ENCODE measurements at regions not wholly inside any gene's neighbourhood (a gene's known extent, or its start where the extent isn't known, plus 50 kb on each side); places are given as distances from the start of the nearest gene placed in this dataset.
A peak's percentile ranks its signal among the peaks of the same experiment; 100 is the strongest.

DNA sequence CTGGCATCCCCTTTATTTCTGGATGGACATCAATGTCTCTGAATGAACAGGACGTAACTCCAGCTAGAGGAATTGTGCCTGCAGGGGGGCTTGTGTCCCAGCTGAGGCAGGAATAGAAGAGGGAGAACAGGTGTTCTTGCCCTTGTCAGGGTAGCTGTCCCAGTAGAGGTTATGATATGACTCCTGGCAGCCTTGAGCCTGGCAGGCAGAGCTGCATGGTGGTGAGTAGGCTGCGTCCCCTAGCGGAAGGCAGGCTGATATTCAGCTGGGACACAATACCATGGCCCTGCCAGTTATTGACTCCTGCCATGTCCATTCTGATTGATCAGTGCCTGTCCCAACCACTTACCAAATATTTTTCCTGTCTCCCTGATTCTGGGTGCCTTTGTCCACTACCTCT is 197.2 kb downstream of the RAP2A start:
- peak; percentile 32 for DNase-seq
- H3K4me3 ChIP-seq (ENCODE audit: insufficient read depth, low read depth, low read length), result no peak overlapping the region
- no peaks in the 10 kb centered on the region for H3K27me3 ChIP-seq (ENCODE audit: control insufficient read depth, insufficient read depth, low read length)
- H3K36me3 ChIP-seq (replicated peaks; ENCODE audit: control insufficient read depth, insufficient read depth, low read length), result no peaks in the 10 kb centered on the region

GRCh38 chr13:97639236-97639635 is 205.3 kb downstream of the RAP2A start:
- no peak overlapping the region for H3K4me3 ChIP-seq (ENCODE audit: insufficient read depth, low read depth, low read length)
- no peaks in the 10 kb centered on the region for H3K36me3 ChIP-seq (replicated peaks; ENCODE audit: control insufficient read depth, insufficient read depth, low read length)
- no peak for DNase-seq

GRCh38 chr13:97640268-97640667 is 206.3 kb downstream of the RAP2A start:
- H3K36me3 ChIP-seq (replicated peaks; ENCODE audit: control insufficient read depth, insufficient read depth, low read length), result no peaks in the 10 kb centered on the region
- DNase-seq, result no peak
- no peak overlapping the region for H3K4me3 ChIP-seq (ENCODE audit: insufficient read depth, low read depth, low read length)
- H3K27me3 ChIP-seq (ENCODE audit: control insufficient read depth, insufficient read depth, low read length), result no peaks in the 10 kb centered on the region

More at GRCh38 chr13:97639236-97639635, 205.3 kb downstream of the RAP2A start:
- no peaks in the 10 kb centered on the region for H3K27me3 ChIP-seq (ENCODE audit: control insufficient read depth, insufficient read depth, low read length)

DNA sequence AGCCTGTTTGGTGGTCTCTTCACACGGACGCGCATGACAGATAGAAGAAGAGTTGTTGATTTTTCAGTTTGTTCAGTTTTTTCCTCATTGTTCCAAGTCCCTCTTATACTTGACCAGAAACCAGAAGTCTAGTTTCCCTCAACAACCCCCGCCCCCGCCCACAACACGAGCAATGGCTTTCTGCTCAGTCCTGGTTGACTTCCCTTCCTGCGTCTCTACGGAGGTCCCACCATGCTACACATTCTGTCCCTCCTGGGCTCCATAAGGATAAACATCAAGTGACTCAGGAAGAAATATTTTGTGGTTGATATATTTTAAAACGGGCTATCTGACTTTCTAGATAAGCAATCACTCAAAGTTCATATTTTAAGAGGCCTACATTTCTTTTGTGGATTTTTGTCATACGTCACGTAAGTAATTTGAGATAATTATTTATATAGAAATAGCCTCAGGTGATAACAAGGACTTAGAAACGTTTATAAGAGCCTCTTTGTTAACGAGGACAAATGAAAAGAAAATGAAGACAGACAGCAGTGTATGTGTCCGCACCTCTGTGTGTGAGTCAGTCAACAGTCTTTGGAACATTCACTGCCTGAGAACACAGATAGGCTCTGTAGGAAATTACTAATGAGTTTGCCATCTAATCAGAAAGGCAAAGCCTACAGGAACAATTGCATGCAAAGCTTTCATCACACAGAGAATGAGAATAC is 214.4 kb downstream of the RAP2A start:
- Histone ChIP-seq H3K4me3 (ENCODE audit: insufficient read depth, low read depth, low read length) (no peak overlapping the region), H3K36me3 (replicated peaks; ENCODE audit: control insufficient read depth, insufficient read depth, low read length) (no peaks in the 10 kb centered on the region), H3K27me3 (ENCODE audit: control insufficient read depth, insufficient read depth, low read length) (no peaks in the 10 kb centered on the region)
- DNase-seq, result no peak

GRCh38 chr13:97648881-97649224 is 214.9 kb downstream of the RAP2A start:
- no peaks in the 10 kb centered on the region for H3K27me3 ChIP-seq (ENCODE audit: control insufficient read depth, insufficient read depth, low read length)
- no peaks in the 10 kb centered on the region for H3K36me3 ChIP-seq (replicated peaks; ENCODE audit: control insufficient read depth, insufficient read depth, low read length)
- DNase-seq, result no peak
- H3K4me3 ChIP-seq (ENCODE audit: insufficient read depth, low read depth, low read length), result no peak overlapping the region

GRCh38 chr13:97653443-97654140 is 219.6 kb downstream of the RAP2A start:
- Histone ChIP-seq H3K36me3 (replicated peaks; ENCODE audit: control insufficient read depth, insufficient read depth, low read length) (no peaks in the 10 kb centered on the region), H3K27me3 (ENCODE audit: control insufficient read depth, insufficient read depth, low read length) (no peaks in the 10 kb centered on the region), H3K4me3 (ENCODE audit: insufficient read depth, low read depth, low read length) (no peak overlapping the region)
- DNase-seq, result no peak

- Histone ChIP-seq H3K4me3 (ENCODE audit: insufficient read depth, low read depth, low read length) (no peak overlapping the region), H3K27me3 (ENCODE audit: control insufficient read depth, insufficient read depth, low read length) (no peaks in the 10 kb centered on the region), H3K36me3 (replicated peaks; ENCODE audit: control insufficient read depth, insufficient read depth, low read length) (no peaks in the 10 kb centered on the region)
- DNase-seq, result no peak
Measured at GRCh38 chr13:97654236-97654635, 220.3 kb downstream of the RAP2A start.

DNA sequence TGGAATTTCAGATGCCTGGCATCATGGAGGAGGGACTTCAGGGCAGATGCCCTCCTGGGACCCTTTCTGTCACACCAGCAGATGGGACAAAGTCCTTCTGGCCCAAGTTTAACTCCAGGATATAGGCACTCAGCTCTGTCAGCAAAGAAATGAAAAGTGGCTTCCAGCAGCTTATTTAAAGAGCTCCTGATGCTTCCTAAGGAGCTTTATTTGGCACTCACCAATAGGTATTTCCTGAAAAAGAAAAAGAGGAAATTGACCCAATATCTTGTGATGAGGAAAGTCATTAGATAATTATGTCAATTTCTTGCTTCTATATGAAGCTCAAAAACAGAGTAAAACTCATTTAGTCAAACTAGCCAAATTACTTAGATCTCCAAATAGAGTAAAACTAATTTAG is 224.6 kb downstream of the RAP2A start:
- H3K36me3 ChIP-seq (replicated peaks; ENCODE audit: control insufficient read depth, insufficient read depth, low read length), result no peaks in the 10 kb centered on the region
- no peak for DNase-seq
- H3K27me3 ChIP-seq (ENCODE audit: control insufficient read depth, insufficient read depth, low read length), result no peaks in the 10 kb centered on the region
- no peak overlapping the region for H3K4me3 ChIP-seq (ENCODE audit: insufficient read depth, low read depth, low read length)

DNA sequence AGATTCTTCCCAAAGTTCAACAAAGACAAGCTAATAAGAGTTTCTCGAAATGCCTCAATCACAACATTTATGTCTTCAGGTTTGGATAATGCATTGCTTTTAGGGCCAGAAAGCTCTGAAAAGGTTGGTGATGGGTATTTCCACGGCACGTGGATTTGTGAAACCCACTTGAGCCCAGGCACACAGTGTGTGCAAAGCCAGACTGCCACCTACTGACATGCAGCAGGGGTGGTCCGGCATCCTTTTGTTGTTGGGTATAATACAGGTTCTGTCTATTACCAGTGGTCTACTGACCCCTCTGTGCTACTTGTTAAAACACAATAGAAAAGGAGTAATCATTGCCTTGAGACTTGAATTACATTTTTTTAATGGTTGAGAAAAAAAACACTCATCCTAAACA is 225.6 kb downstream of the RAP2A start:
- DNase-seq, result no peak
- Histone ChIP-seq H3K36me3 (replicated peaks; ENCODE audit: control insufficient read depth, insufficient read depth, low read length) (no peaks in the 10 kb centered on the region), H3K4me3 (ENCODE audit: insufficient read depth, low read depth, low read length) (no peak overlapping the region), H3K27me3 (ENCODE audit: control insufficient read depth, insufficient read depth, low read length) (no peaks in the 10 kb centered on the region)

DNA sequence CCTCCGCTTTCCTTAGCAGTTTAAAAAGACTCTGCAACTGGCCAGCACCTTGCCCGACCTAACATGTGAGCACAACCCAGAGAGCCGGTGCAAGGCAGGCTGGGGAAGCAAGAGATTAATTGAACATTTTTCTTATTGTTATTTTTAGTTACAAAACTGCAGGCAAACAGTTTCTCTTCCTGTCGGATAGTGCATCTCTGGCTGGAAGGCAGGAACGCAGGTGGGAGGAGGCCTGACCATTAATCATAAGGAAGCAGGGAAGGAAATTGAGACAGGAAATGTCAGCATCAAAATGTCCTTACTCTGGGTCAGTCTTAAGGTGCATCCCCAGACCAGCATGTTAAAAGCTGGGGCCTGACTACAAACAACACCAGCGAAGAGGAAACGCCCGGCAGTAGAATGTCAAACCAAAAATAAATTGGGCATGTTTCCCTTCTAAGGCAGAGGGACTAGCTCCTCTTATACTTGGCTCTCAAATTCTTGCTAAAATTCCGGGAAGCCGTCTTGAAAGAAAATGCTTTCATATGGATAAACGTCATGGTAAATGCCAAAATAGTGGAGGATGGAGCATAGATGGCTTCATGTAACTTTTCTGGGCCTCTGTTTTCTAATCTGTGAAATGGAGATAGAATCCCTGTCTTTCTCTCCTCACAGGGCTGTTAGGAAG is 226.8 kb downstream of the RAP2A start:
- no peak overlapping the region for H3K4me3 ChIP-seq (ENCODE audit: insufficient read depth, low read depth, low read length)
- DNase-seq, result no peak
- H3K36me3 ChIP-seq (replicated peaks; ENCODE audit: control insufficient read depth, insufficient read depth, low read length), result no peaks in the 10 kb centered on the region
- no peaks in the 10 kb centered on the region for H3K27me3 ChIP-seq (ENCODE audit: control insufficient read depth, insufficient read depth, low read length)

DNA sequence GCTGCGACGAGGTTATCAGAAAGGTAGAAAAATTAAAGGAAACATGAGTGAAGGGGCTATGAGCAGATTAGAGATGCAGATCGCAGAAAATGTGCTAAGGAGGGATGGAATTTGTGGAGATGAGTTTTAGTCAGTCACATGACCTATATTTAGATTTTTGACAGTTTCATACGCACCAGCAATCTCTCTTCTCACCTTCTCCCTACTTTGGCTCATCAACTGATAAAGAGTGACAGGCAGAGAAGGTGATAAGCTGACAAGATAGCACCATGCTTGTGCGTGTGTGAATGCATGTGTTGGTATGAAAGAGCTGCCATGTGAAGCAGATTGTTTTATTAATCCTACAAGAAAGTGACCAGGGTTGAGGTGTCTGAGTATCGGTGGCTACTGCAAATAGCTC is 252.6 kb downstream of the RAP2A start:
- Histone ChIP-seq H3K4me3 (ENCODE audit: insufficient read depth, low read depth, low read length) (no peak overlapping the region), H3K27me3 (ENCODE audit: control insufficient read depth, insufficient read depth, low read length) (no peaks in the 10 kb centered on the region), H3K36me3 (replicated peaks; ENCODE audit: control insufficient read depth, insufficient read depth, low read length) (no peaks in the 10 kb centered on the region)
- no peak for DNase-seq

- H3K4me3 ChIP-seq (ENCODE audit: insufficient read depth, low read depth, low read length), result no peak overlapping the region
- no peaks in the 10 kb centered on the region for H3K27me3 ChIP-seq (ENCODE audit: control insufficient read depth, insufficient read depth, low read length)
- no peaks in the 10 kb centered on the region for H3K36me3 ChIP-seq (replicated peaks; ENCODE audit: control insufficient read depth, insufficient read depth, low read length)
- DNase-seq, result no peak
Measured at GRCh38 chr13:97692628-97693027, 258.7 kb downstream of the RAP2A start.

GRCh38 chr13:97695684-97696083 is 257.8 kb upstream of the IPO5 start:
- Histone ChIP-seq H3K27me3 (ENCODE audit: control insufficient read depth, insufficient read depth, low read length) (no peaks in the 10 kb centered on the region), H3K4me3 (ENCODE audit: insufficient read depth, low read depth, low read length) (no peak overlapping the region), H3K36me3 (replicated peaks; ENCODE audit: control insufficient read depth, insufficient read depth, low read length) (no peaks in the 10 kb centered on the region)
- no peak for DNase-seq

GRCh38 chr13:97696921-97697320 is 256.6 kb upstream of the IPO5 start:
- Histone ChIP-seq H3K27me3 (ENCODE audit: control insufficient read depth, insufficient read depth, low read length) (no peaks in the 10 kb centered on the region), H3K36me3 (replicated peaks; ENCODE audit: control insufficient read depth, insufficient read depth, low read length) (no peaks in the 10 kb centered on the region), H3K4me3 (ENCODE audit: insufficient read depth, low read depth, low read length) (no peak overlapping the region)
- no peak for DNase-seq

GRCh38 chr13:97700306-97700848 is 253.1 kb upstream of the IPO5 start:
- no peaks in the 10 kb centered on the region for H3K27me3 ChIP-seq (ENCODE audit: control insufficient read depth, insufficient read depth, low read length)
- H3K36me3 ChIP-seq (replicated peaks; ENCODE audit: control insufficient read depth, insufficient read depth, low read length), result no peaks in the 10 kb centered on the region
- no peak overlapping the region for H3K4me3 ChIP-seq (ENCODE audit: insufficient read depth, low read depth, low read length)
- no peak for DNase-seq

All from H7 (cell line).